Natural killer cell (primary cell): ENCODE measurements at regions not wholly inside any gene's neighbourhood (a gene's known extent, or its start where the extent isn't known, plus 50 kb on each side); places are given as distances from the start of the nearest gene placed in this dataset.

Experiments
- ATAC-seq, 3 donors: fragments of 150-1000 bp in 2 of 3; fragments of 200-7000 bp in 1 of 3; cut with Tn5 transposase; 1 replicate in 1 of 3; 2 replicates in 2 of 3; pipeline ENCODE4 v1.10.0; 2021; ENCODE audit warnings: mild to moderate bottlenecking in 2 of 3, moderate library complexity in 2 of 3
- DNase-seq, 2 donors: peaks; one replicate each; pipeline versions ENCODE4 v3.0.0 to v3.0.0-alpha.2; 2013 to 2021; ENCODE audit warnings: mixed read lengths in 1 of 2
- H3K27ac ChIP-seq: one replicate; pipeline ENCODE4 v1.5.1; 2013; ENCODE audit warnings: mild to moderate bottlenecking, low read length
- H3K27me3 ChIP-seq: one replicate; pipeline ENCODE4 v1.6.1; 2013; ENCODE audit warnings: low read length; ENCODE audit not compliant: control insufficient read depth, insufficient read depth
- H3K36me3 ChIP-seq: one replicate; pipeline ENCODE4 v1.6.1; 2013; ENCODE audit warnings: low read length; ENCODE audit not compliant: control insufficient read depth, insufficient read depth
- H3K4me1 ChIP-seq: one replicate; pipeline ENCODE4 v1.6.1; 2013; ENCODE audit warnings: low read length; ENCODE audit not compliant: control insufficient read depth, insufficient read depth
- H3K4me3 ChIP-seq: one replicate; pipeline ENCODE4 v1.5.1; 2013; ENCODE audit warnings: low read length
- H3K9me3 ChIP-seq: one replicate; pipeline ENCODE4 v1.6.1; 2013; ENCODE audit warnings: low read length; ENCODE audit not compliant: control insufficient read depth, insufficient read depth
- H3K27ac Mint-ChIP-seq, 2 donors: one replicate each; pipeline ENCODE4 v1.8.0; 2022; ENCODE audit warnings: mild to moderate bottlenecking in 2 of 2, mixed read lengths in 2 of 2, moderate library complexity in 1 of 2
- H3K27me3 Mint-ChIP-seq, 2 donors: one replicate each; pipeline ENCODE4 v1.8.0; 2022; ENCODE audit warnings: low read depth in 2 of 2, mixed read lengths in 2 of 2
- H3K36me3 Mint-ChIP-seq: one replicate; pipeline ENCODE4 v1.8.0; 2022; ENCODE audit warnings: mixed read lengths
- H3K4me1 Mint-ChIP-seq, 2 donors: one replicate each; pipeline ENCODE4 v1.8.0; 2022; ENCODE audit warnings: mixed read lengths in 2 of 2
- H3K4me3 Mint-ChIP-seq: one replicate; pipeline ENCODE4 v1.8.0; 2022; ENCODE audit warnings: mild to moderate bottlenecking, moderate library complexity, mixed read lengths
- H3K9me3 Mint-ChIP-seq, 2 donors: one replicate each; pipeline ENCODE4 v1.8.0; 2022; ENCODE audit warnings: mixed read lengths in 2 of 2
- WGBS: methylation state at CpG from one replicate; pipeline ENCODE4 v1.1.7; 2013; ENCODE audit warnings: missing lambda C conversion rate; ENCODE audit not compliant: insufficient coverage; 5-methylcytosine and 5-hydroxymethylcytosine counted together
- intact Hi-C: fragments of 100-400 bp; cut with micrococcal nuclease; formaldehyde crosslinking; loops from one replicate; pipeline ENCODE4 v1.14.2; 2022
- TF ChIP-seq, protein P1 (sequence below): fragments of 200-600 bp; IDR thresholded peaks from one replicate; pipeline ENCODE4 v1.8.0; 2022; ENCODE audit warnings: antibody characterized with exemption

DNA sequence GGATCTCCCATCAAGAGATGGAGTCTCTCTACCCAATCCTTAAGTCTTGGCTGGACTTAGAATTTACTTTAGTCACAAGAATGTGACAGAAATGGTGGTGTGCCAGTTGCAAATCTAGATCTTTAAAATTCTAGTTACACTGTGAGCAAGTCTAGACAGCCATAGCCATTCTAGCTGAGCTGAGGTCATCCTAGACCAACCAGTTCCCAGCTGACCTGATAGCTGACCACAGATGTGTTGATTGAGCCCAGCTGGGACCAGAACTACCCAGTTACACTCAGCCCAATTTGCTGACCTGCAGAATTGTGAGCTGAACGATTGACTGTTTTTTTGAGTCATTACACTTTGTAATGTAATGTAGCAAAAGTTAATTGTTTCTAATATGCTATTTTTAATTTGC lies 251.8 kb downstream of the ADGRL2 start:
- H3K27ac Mint-ChIP-seq, result no peak overlapping the region
- DNase-seq (no peak), ATAC-seq (no peak)
- H3K27me3 Mint-ChIP-seq, result peaks cover 0 to 2% of the 10 kb centered on the region in 2 donors
- WGBS, result no CpG with 5 or more reads among the region's 1 CpG
- peaks cover 22% of the 10 kb centered on the region for H3K36me3 Mint-ChIP-seq
- Histone ChIP-seq H3K36me3 (no peaks in the 10 kb centered on the region), H3K9me3 (no peaks in the 10 kb centered on the region), H3K27ac (no peak overlapping the region), H3K27me3 (no peaks in the 10 kb centered on the region), H3K4me3 (no peak overlapping the region), H3K4me1 (no peaks in the 10 kb centered on the region)
- H3K4me3 Mint-ChIP-seq, result no peak overlapping the region
- H3K4me1 Mint-ChIP-seq, result no peaks in the 10 kb centered on the region
- intact Hi-C loops, result no loop called here
- H3K9me3 Mint-ChIP-seq, result peaks cover 14 to 18% of the 10 kb centered on the region in 2 donors
- TF ChIP-seq, protein P1, sequence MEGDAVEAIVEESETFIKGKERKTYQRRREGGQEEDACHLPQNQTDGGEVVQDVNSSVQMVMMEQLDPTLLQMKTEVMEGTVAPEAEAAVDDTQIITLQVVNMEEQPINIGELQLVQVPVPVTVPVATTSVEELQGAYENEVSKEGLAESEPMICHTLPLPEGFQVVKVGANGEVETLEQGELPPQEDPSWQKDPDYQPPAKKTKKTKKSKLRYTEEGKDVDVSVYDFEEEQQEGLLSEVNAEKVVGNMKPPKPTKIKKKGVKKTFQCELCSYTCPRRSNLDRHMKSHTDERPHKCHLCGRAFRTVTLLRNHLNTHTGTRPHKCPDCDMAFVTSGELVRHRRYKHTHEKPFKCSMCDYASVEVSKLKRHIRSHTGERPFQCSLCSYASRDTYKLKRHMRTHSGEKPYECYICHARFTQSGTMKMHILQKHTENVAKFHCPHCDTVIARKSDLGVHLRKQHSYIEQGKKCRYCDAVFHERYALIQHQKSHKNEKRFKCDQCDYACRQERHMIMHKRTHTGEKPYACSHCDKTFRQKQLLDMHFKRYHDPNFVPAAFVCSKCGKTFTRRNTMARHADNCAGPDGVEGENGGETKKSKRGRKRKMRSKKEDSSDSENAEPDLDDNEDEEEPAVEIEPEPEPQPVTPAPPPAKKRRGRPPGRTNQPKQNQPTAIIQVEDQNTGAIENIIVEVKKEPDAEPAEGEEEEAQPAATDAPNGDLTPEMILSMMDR, result no peak

DNA sequence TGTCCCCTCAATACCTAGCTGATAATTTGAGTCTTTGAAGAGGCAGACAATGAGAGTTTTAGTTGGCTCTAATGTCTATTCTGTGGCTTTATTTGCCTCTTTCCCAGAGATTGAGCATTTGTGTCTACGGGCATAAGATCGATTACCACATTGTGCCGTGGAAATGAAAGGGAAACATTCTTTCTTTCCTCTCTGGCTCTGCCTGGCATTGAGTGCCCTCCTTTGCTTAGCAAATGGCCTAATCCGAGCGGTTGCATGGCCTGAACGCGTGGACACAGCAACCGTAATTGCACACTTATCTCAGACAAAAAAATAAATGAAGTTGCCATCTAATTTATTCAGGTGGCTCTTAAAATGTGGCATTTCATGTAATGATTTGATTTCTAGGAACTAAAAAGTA lies 247.9 kb downstream of the ADGRL2 start:
- Mint-ChIP-seq H3K36me3 (peaks cover 6% of the 10 kb centered on the region), H3K27me3 (peaks cover 1 to 2% of the 10 kb centered on the region in 2 donors), H3K4me3 (no peak overlapping the region), H3K9me3 (peaks cover 6 to 11% of the 10 kb centered on the region in 2 donors), H3K4me1 (no peaks in the 10 kb centered on the region), H3K27ac (no peak overlapping the region)
- Histone ChIP-seq H3K4me1 (no peaks in the 10 kb centered on the region), H3K27ac (no peak overlapping the region), H3K4me3 (no peak overlapping the region), H3K27me3 (no peaks in the 10 kb centered on the region), H3K36me3 (no peaks in the 10 kb centered on the region), H3K9me3 (no peaks in the 10 kb centered on the region)
- TF ChIP-seq, protein P1, result no peak
- DNase-seq (no peak), ATAC-seq (no peak)
- intact Hi-C loops, result no loop called here
- WGBS, result 85% methylated on average over 8 of the region's 8 CpGs

DNA sequence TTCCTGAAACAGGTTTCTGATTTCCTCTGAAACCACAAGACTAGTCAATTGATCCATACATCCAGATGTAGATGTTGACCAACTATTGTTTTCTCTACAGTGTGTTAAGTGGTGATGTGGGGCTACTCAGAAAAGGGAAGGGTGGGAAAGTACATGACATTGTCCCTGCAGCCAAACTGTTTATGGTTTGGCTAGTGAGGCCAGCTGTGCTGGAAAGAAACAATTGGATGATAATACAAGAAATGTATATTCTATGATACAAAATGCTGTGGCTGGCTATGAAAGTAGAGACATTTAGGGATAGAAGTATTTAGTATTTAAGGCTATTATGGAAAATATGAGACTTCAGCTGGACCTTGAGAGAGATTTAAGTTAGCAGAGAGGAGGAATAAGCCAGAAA lies 244.5 kb downstream of the ADGRL2 start:
- H3K9me3 Mint-ChIP-seq, result peaks cover 3 to 12% of the 10 kb centered on the region in 2 donors
- no peaks in the 10 kb centered on the region for H3K4me1 ChIP-seq
- no peaks in the 10 kb centered on the region for H3K27me3 ChIP-seq
- peaks cover 2 to 5% of the 10 kb centered on the region in 2 donors for H3K27me3 Mint-ChIP-seq
- H3K9me3 ChIP-seq, result no peaks in the 10 kb centered on the region
- H3K4me3 ChIP-seq, result no peak overlapping the region
- DNase-seq, result no peak
- H3K4me3 Mint-ChIP-seq, result no peak overlapping the region
- ATAC-seq, result no peak
- no peaks in the 10 kb centered on the region for H3K36me3 ChIP-seq
- H3K27ac ChIP-seq, result no peak overlapping the region
- intact Hi-C loops, result no loop called here
- H3K4me1 Mint-ChIP-seq, result no peaks in the 10 kb centered on the region
- H3K36me3 Mint-ChIP-seq, result peaks cover 12% of the 10 kb centered on the region
- TF ChIP-seq, protein P1, result no peak
- no peak overlapping the region for H3K27ac Mint-ChIP-seq

DNA sequence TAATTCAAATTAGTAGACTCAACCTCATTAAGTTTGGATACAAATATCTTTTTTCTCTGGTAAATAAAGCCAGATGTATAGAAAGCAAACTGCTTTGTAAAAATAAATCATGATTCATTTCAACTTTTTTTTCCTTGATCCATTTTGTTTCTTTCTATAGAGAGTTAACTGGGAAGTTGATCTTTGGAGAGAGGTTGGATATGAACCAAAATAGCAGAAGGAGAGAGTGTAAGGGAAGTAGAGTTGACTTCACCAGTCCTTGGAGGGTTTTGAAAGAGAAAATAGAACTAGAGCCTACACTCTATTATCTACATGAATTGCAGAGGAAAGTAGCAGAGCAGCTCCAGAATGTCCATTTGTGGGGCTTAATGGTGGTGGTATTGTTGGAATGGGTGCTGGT lies 243.8 kb downstream of the ADGRL2 start:
- Mint-ChIP-seq H3K27ac (no peak overlapping the region), H3K4me1 (no peaks in the 10 kb centered on the region), H3K9me3 (peaks cover 7 to 13% of the 10 kb centered on the region in 2 donors), H3K4me3 (no peak overlapping the region), H3K36me3 (peaks cover 12% of the 10 kb centered on the region), H3K27me3 (peaks cover 2 to 5% of the 10 kb centered on the region in 2 donors)
- DNase-seq (no peak), ATAC-seq (no peak)
- no peaks in the 10 kb centered on the region for H3K4me1 ChIP-seq
- H3K36me3 ChIP-seq, result no peaks in the 10 kb centered on the region
- TF ChIP-seq, protein P1, result no peak
- no peak overlapping the region for H3K27ac ChIP-seq
- no peaks in the 10 kb centered on the region for H3K27me3 ChIP-seq
- H3K4me3 ChIP-seq, result no peak overlapping the region
- no peaks in the 10 kb centered on the region for H3K9me3 ChIP-seq
- intact Hi-C loops, result no loop called here
